GM18505 (cell line): ENCODE measurements at regions not wholly inside any gene's neighbourhood (a gene's known extent, or its start where the extent isn't known, plus 50 kb on each side); places are given as distances from the start of the nearest gene placed in this dataset.

Experiments
- ATAC-seq: cut with Tn5 transposase; IDR thresholded peaks from one replicate; pipeline ENCODE4 v1.9.1; 2021; ENCODE audit not compliant: unreplicated experiment
- POLR2A ChIP-seq: IDR thresholded peaks from 4 replicates; pipeline ENCODE4 v1.6.1; 2011; ENCODE audit warnings: borderline replicate concordance; ENCODE audit not compliant: insufficient read depth, insufficient read length; ENCODE audit errors: extremely low read depth

DNA sequence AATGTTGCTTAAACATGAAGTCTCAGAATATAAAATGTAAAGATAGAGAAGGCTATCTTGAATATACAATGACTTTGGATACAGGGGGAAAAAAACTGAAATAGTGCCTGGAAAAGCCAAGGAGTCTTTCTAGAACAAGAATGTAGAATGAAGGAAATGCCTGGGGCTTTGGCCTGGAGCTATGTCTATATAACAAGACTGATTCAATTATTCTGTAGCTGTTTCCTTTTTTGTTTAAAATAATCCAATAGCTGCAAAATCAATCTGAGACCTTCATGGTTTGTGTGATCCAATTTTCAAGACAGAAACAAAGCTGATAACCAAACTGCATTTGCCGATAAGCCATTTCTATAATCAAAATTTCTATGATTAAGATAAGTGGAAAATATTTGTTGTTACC, 530.9 kb upstream of the NBEA start:
- no peak for ATAC-seq
- TF ChIP-seq POLR2A = no peak

DNA sequence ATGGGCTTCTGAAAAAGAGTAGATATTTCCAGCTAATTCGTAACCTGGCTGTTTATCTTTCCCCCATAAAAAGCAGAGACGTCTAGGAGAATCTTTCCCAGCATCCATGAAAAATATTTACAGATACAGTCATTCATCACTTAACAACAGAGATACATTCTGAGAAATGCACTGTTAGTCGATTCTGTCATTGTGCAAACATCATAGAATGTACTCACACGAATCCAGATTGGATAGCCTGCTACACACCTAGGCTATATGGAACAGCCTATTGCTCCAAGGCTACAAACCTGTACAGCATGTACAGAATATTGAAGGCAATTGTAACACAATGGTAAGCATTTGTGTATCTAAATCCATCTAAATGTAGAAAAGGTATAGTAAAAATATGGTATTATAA, 530.2 kb upstream of the NBEA start:
- ATAC-seq = no peak

DNA sequence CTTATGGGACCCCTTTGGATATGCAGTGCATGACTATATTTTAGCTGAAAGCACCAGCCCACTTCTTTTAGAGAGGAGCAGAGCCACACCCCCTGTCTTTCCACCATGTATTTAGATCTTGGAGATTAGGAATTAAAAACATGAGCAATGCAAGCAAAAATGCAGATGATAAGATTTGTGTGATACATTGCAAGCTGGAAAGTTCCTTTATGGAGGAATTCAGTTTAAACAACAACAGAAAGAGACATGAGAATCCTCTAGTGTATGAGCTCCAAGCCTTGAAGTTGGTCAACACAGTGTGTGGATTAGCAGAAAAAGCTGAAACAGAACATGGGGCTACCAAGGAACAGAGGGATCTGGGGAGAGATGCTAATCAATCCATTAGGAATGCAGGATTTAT, 529.8 kb upstream of the NBEA start:
- no peak for TF ChIP-seq POLR2A
- ATAC-seq = no peak

More for the DNA sequence above, 530.2 kb upstream of the NBEA start:
- TF ChIP-seq POLR2A = no peak

DNA sequence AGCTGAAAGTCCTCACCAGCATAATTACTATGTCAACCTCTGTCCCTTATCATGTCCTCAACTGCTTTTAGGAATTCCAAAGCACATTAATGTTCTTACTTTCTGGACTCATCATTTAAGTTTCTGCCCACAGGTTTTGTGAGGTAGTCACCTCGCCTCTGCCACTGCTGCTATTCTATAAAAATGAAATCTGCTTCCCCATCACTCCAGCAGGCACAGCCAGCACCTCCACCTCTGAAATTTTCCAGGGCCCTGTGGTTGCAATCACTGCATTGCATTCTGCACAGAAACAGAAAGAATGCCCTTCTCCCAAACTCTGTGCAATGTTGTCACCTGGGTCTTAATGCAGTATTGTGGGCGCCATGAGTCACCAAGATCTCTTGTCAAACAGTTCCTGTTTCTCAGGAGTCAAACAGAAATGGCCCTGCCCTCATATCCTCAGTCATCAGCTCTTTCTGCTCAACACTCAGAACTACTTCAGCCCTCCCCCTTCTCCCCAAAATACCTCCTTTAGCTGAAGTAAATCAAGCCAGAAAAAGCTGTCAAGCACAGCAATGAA, 529.2 kb upstream of the NBEA start:
- TF ChIP-seq POLR2A = no peak
- ATAC-seq = no peak

DNA sequence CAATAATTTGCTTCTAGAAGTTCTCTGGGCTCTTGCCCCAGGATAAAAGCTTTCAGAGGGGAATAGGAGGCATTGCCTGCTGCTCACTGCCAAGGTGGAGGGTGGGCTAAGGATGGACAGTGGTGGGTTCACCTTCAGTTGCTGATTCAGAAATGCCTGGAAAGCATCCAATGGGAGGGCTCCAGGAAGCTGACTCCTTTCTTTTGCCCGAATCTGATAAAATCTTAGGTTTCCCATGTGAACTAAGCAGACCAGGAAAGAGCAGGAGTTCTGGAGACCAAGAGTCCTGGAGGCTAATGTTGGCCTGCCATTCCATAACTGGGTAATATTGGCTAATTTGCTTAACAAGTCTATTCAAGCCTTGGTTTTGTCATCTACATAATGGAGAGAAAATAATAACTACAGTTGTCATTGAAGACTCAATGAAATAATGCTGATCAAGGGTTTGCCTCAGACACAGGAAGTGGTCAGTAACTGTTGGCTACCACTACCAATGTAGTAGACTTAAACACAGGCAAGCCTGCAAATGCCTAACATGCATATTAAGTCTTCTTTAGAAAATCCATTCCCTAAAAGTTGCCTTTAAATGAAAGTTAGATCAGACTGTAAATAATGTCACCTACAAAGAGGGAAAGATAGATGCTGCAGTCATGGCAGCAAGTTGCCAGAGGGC, 528.4 kb upstream of the NBEA start:
- no peak for ATAC-seq
- TF ChIP-seq POLR2A = no peak

DNA sequence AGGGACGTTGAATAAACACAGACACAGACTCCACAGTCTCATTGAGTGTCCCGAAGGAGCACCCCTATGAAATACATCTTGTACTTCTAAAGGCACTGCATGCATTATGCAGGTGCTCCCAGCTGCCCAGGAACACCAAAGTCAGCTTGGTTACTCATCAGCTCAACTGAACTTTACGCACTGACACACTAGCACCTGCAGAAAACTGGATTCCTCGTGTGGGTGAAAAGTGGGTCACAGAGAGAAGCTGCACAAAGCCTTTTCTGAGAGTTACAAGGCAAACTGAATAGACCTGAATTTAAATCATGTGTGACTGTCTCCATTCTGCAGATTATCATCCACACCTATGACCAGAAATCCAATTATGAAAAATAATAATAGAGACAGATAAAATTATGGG, 527.5 kb upstream of the NBEA start:
- ATAC-seq = no peak

DNA sequence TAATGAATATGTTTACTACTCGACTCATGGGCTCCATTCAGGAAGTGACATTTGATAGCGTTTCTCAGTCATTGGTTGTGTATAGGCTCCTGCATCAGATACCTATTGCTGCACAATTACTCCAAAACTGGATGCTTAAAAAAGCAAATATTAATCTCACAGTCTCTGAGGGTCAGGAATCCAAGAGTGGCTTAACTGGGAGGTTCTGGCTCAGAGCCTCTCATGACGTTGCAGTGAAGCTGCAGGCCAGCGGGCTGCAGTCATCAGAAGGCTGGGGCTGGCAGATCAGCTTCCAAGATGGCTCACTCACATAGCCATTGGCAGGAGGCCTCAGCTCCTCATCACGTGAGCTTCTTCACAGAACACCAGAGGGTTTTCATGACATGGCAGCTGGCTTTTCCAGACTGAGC, 525.1 kb upstream of the NBEA start:
- no peak for ATAC-seq
- TF ChIP-seq POLR2A = no peak

More for the DNA sequence above, 527.5 kb upstream of the NBEA start:
- no peak for TF ChIP-seq POLR2A

DNA sequence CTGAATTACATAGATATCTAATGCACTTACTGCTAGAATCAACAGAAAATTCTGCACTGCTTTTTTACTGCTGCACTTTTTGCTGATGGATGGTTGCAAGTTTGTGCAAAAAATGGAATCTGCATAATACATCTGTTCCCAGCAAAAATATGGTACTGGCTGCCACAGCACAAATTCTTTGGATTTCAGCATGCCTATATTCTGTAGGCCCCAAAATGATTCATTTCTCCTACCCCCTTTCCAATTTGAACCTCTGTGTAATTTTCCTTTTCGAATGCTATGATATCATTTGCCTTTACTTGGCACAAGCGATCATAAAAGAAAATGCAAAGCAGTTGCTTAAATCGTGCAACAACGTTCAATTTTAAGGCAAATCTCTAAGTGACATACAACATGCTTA, 524.2 kb upstream of the NBEA start:
- no peak for ATAC-seq

DNA sequence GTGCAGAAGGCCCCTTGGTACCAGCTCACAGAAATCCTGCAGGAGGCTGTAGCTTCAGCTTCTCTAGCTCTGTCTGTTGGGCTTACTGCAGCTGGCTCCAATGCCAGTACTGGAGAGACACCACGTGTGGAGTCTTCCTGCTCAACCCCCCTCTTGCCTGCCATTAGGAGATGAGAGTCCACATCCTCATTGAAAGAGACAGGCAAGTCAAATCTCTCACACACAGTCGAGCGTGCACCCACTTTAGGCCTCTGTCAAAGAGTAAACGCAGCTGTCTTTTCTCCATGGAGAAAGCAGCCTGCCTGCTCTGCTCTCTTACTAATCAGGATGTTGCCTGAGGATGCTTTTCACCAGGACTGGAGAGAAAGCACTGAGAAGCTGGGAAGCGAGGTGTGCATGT, 523.0 kb upstream of the NBEA start:
- no peak for TF ChIP-seq POLR2A
- no peak for ATAC-seq

More for the DNA sequence above, 524.2 kb upstream of the NBEA start:
- TF ChIP-seq POLR2A = no peak

DNA sequence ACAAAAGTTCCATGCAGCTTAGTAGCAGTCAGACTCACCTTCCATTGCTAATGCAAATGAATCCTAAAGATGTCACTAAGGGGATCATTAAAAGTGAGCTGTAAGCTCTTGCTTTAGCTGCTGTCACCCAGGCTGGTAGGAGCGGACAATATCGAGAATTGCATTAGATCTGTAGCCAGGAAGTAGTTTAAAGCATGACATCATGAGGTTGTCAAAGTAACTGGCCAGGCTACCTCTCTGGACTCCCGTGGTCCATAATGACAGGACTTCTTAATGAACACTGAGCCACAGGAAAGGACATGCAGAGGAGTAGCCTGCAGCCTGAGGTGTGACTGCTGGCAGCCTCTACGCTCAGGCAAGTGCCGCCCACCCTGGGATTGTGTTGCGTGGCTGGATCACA, 522.3 kb upstream of the NBEA start:
- TF ChIP-seq POLR2A = no peak

DNA sequence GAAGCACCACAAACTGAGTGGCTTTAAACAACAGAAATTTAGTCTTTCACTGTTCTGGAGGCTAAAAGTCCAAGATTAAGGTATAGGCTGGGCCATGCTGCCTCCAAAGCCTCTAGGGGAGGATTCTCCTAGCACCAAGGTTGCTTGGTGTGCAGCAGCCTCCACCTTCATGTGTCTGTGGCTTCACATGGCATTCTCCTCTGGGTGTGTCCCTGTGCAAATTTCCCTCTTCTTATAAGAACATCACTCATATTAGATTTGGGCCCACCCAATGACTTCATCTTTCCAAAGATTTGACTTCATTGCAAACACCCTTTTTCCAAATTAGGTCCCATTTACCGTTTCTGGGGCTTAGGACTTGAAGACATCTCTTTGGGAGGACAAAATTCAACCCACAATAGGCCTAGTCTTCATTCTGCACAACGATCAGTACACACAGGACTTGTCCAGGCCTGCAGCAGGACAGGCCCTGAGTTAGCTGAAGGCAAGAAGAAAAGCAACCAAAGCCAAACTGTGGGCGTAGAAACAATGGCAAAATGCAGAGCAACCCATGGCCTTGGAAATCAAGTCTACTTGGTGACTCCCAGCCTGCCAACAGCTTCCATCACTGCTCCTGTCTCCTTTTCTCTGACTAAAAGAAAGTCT, 521.2 kb upstream of the NBEA start:
- no peak for ATAC-seq
- no peak for TF ChIP-seq POLR2A

More for the DNA sequence above, 522.3 kb upstream of the NBEA start:
- no peak for ATAC-seq

DNA sequence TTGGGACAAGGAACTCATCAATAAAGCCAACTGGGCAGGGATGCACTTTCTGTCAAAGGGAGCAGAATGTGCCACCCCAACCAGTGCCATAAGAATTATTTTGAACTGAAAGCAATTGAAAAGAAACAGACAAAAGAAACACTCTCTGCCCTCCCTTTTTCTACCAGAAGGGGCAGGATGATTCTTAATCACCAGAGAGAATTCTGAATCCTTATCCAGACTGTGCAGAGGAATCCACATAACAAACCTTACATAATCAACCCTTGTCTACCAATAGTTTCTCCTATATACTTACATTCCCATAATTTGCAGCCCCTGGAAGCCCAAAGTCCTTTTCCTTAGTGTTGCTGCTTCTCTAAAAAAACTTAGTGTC, 520.7 kb upstream of the NBEA start:
- no peak for ATAC-seq
- TF ChIP-seq POLR2A = no peak

DNA sequence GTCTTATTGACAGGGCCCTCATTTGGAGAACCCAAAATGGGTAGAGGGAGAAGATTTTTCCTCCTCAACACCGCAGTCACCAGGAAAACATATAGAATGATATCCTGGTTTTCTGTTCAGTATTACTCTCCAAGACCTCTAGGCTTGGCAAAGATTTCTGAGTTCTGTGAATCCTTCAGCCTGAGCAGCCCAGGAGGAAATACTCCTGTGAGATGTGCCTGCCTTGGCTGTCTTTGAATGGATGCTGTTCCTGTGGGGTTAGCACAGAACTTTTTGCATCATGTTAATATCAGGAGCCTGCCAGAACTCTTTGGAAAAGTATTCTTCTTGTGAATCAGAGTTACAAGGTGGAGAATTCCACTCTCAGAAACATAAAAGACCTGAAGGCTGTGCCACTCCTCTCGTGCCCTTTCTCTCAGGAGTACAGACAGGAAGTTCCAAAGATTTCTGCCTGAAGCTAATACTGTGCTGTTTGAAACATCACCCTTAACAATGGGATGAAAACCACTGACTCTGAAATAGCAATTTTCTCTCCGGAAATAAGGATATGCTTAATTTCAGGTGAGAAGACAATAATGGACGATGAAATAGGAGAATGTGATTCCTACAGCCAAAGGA, 520.1 kb upstream of the NBEA start:
- no peak for ATAC-seq
- TF ChIP-seq POLR2A = no peak

DNA sequence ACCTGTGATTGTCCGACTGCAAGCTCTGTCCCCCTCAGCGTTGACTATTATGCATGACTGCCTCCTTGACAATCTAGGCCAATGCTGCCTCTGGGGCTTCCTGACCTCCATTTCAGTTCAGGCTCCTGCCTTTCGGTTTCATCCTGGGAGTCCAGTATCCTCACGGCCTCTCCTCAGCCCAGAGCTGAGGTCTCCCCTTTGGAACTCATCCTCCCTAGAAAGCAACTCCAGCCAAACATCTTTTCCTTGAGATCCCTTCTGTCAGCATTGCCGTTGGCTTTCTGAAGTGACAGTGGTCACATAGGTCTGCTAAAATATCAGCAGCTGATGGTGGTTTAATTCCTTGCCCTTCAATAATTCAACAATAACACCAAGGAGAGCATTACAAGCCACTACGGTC, 519.1 kb upstream of the NBEA start:
- TF ChIP-seq POLR2A = no peak

More for the DNA sequence above, 519.1 kb upstream of the NBEA start:
- no peak for ATAC-seq
